ENCODE measurements at regions not wholly inside any gene's neighbourhood (a gene's known extent, or its start where the extent isn't known, plus 50 kb on each side); places are given as distances from the start of the nearest gene placed in this dataset.
"Not testable (repeated sequence)": the region's sequence is repeated elsewhere in the genome, so short reads cannot be mapped to it uniquely, and the experiment has no call there.

GRCh38 chr9:96054248-96054647 lies 178.8 kb downstream of the ERCC6L2 start:
- not testable (repeated sequence) for TF ChIP-seq POLR2AphosphoS5 (IDR thresholded peaks at IDR 0.05; ENCODE audit: low read depth, low read length); POLR2A (IDR thresholded peaks at IDR 0.05; ENCODE audit: low read depth, low read length); TAF1 (IDR thresholded peaks at IDR 0.05; ENCODE audit: borderline replicate concordance, low read depth, low read length)
